ENCODE measurements at regions not wholly inside any gene's neighbourhood (a gene's known extent, or its start where the extent isn't known, plus 50 kb on each side); places are given as distances from the start of the nearest gene placed in this dataset.

DNA sequence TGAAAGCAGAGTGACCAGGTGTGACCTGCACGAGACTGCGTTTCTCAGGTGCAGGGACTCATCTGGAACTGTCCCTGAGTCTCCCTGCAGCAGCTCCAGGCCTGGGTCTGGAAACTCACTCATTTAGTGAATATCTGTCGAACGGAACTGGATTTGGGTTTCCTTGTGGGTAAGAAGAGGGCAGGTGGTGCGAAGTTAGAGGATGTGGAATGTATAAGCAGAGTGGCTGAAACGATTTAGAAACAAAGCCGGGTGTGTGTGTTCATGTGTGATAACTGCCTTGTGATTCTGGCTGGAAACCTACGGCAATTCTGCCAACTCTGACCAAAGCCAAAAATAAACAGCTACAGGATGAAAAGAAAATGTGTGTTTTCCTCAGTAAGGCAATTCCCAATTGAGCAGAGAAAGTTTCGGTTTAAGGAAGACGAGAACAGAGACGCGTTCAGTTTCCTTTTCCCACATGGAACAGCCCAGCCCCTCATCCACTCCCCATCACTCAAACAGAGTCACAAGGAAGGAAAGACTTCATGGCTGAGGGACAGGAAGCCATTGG, 130.3 kb downstream of the NSG2 start:
- H3K27ac ChIP-seq (ENCODE audit: low read depth, low read length) = no peak overlapping the region
- H3K27me3 ChIP-seq (ENCODE audit: insufficient read depth, low read length) = peaks cover 7% of the 10 kb centered on the region; the same call in 1 of the 2 replicates
- H3K4me1 ChIP-seq (ENCODE audit: control insufficient read depth in 1 of 2, insufficient read depth in 2 of 2, low read length in 2 of 2) = no peaks in the 10 kb centered on the region
- intact Hi-C loops (cut with micrococcal nuclease) = no loop called here
- ATAC-seq (no peak), DNase-seq (ENCODE audit: low read depth, low spot score) (no peak)
- CTCF ChIA-PET = no interaction called here
- RAD21 ChIA-PET (ENCODE audit: low non-redundant PET in 1 of 2, low total read pairs in 2 of 2, uncharacterized antibody in 2 of 2, unreplicated experiment in 2 of 2) = no interaction called here
- no peaks in the 10 kb centered on the region for H3K36me3 ChIP-seq (ENCODE audit: control insufficient read depth in 1 of 2, insufficient read depth in 2 of 2, low read length in 2 of 2)
- H4K20me1 ChIP-seq (ENCODE audit: insufficient read depth) = no peaks in the 10 kb centered on the region
- TF ChIP-seq EZH2phosphoT487 (IDR thresholded peaks at IDR 0.05; ENCODE audit: borderline replicate concordance) = no peak
- TF ChIP-seq FOSL1 (IDR thresholded peaks at IDR 0.05; ENCODE audit: low read depth) = no peak
- no peak for TF ChIP-seq SRF (IDR thresholded peaks at IDR 0.05; ENCODE audit: low read depth)
- TF ChIP-seq, protein P1, sequence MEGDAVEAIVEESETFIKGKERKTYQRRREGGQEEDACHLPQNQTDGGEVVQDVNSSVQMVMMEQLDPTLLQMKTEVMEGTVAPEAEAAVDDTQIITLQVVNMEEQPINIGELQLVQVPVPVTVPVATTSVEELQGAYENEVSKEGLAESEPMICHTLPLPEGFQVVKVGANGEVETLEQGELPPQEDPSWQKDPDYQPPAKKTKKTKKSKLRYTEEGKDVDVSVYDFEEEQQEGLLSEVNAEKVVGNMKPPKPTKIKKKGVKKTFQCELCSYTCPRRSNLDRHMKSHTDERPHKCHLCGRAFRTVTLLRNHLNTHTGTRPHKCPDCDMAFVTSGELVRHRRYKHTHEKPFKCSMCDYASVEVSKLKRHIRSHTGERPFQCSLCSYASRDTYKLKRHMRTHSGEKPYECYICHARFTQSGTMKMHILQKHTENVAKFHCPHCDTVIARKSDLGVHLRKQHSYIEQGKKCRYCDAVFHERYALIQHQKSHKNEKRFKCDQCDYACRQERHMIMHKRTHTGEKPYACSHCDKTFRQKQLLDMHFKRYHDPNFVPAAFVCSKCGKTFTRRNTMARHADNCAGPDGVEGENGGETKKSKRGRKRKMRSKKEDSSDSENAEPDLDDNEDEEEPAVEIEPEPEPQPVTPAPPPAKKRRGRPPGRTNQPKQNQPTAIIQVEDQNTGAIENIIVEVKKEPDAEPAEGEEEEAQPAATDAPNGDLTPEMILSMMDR (IDR thresholded peaks at IDR 0.05 in 2 of 3, conservative IDR thresholded peaks at IDR 0.05 in 1 of 3; ENCODE audit: borderline replicate concordance in 1 of 3, insufficient read depth in 1 of 3, low read depth in 2 of 3, low read length in 2 of 3) = no peak
- TF ChIP-seq, protein P2, sequence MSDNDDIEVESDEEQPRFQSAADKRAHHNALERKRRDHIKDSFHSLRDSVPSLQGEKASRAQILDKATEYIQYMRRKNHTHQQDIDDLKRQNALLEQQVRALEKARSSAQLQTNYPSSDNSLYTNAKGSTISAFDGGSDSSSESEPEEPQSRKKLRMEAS (IDR thresholded peaks at IDR 0.05) = no peak
- TF ChIP-seq CBX3 (IDR thresholded peaks at IDR 0.05; ENCODE audit: low read depth) = no peak
- TF ChIP-seq ELF1 (IDR thresholded peaks at IDR 0.05; ENCODE audit: borderline replicate concordance, low read depth) = no peak
- TF ChIP-seq SP1 (IDR thresholded peaks at IDR 0.05; ENCODE audit: low read depth) = no peak
- no peak for TF ChIP-seq CEBPB (IDR thresholded peaks at IDR 0.05; ENCODE audit: low read depth)
- TF ChIP-seq EGR1 (IDR thresholded peaks at IDR 0.05; ENCODE audit: low read depth) = no peak
- no peak for TF ChIP-seq ZFX (IDR thresholded peaks at IDR 0.05)
- TF ChIP-seq TCF7L2 (IDR thresholded peaks at IDR 0.05; ENCODE audit: borderline replicate concordance, extremely low read depth, insufficient read depth, insufficient read length) = no peak
- TF ChIP-seq, protein P3, sequence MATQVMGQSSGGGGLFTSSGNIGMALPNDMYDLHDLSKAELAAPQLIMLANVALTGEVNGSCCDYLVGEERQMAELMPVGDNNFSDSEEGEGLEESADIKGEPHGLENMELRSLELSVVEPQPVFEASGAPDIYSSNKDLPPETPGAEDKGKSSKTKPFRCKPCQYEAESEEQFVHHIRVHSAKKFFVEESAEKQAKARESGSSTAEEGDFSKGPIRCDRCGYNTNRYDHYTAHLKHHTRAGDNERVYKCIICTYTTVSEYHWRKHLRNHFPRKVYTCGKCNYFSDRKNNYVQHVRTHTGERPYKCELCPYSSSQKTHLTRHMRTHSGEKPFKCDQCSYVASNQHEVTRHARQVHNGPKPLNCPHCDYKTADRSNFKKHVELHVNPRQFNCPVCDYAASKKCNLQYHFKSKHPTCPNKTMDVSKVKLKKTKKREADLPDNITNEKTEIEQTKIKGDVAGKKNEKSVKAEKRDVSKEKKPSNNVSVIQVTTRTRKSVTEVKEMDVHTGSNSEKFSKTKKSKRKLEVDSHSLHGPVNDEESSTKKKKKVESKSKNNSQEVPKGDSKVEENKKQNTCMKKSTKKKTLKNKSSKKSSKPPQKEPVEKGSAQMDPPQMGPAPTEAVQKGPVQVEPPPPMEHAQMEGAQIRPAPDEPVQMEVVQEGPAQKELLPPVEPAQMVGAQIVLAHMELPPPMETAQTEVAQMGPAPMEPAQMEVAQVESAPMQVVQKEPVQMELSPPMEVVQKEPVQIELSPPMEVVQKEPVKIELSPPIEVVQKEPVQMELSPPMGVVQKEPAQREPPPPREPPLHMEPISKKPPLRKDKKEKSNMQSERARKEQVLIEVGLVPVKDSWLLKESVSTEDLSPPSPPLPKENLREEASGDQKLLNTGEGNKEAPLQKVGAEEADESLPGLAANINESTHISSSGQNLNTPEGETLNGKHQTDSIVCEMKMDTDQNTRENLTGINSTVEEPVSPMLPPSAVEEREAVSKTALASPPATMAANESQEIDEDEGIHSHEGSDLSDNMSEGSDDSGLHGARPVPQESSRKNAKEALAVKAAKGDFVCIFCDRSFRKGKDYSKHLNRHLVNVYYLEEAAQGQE (IDR thresholded peaks at IDR 0.05; ENCODE audit: low read depth) = no peak
- TF ChIP-seq EZH2 (IDR thresholded peaks at IDR 0.05) = no peak
- TF ChIP-seq JUND (IDR thresholded peaks at IDR 0.05) = no peak
- TF ChIP-seq, protein P4, sequence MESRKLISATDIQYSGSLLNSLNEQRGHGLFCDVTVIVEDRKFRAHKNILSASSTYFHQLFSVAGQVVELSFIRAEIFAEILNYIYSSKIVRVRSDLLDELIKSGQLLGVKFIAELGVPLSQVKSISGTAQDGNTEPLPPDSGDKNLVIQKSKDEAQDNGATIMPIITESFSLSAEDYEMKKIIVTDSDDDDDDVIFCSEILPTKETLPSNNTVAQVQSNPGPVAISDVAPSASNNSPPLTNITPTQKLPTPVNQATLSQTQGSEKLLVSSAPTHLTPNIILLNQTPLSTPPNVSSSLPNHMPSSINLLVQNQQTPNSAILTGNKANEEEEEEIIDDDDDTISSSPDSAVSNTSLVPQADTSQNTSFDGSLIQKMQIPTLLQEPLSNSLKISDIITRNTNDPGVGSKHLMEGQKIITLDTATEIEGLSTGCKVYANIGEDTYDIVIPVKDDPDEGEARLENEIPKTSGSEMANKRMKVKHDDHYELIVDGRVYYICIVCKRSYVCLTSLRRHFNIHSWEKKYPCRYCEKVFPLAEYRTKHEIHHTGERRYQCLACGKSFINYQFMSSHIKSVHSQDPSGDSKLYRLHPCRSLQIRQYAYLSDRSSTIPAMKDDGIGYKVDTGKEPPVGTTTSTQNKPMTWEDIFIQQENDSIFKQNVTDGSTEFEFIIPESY (IDR thresholded peaks at IDR 0.05; ENCODE audit: extremely low read depth, insufficient replicate concordance, low read length) = no peak
- TF ChIP-seq POLR2AphosphoS5 (IDR thresholded peaks at IDR 0.05; ENCODE audit: low read depth, low read length) = no peak
- TF ChIP-seq ZNF274 (IDR thresholded peaks at IDR 0.05; ENCODE audit: low read depth, low read length) = no peak
- no peak overlapping the region for H3K9ac ChIP-seq (ENCODE audit: low read length)
- H3K4me2 ChIP-seq (ENCODE audit: low read length) = no peak overlapping the region
- no peaks in the 10 kb centered on the region for H3K79me2 ChIP-seq (ENCODE audit: insufficient read depth, low read length)
- no peaks in the 10 kb centered on the region for H3K9me2 ChIP-seq (ENCODE audit: insufficient read depth)
- no peak overlapping the region for H3K4me3 ChIP-seq (replicated peaks in 1 of 2; ENCODE audit: low read depth in 1 of 2, low read length in 2 of 2)
- no TSS peak for BruUV-seq (replicated peaks)
- POLR2A ChIA-PET = no interaction called here
- no peak overlapping the region for H2AFZ ChIP-seq (ENCODE audit: low read depth, low read length, poor library complexity, severe bottlenecking)
- H3K9me3 ChIP-seq (ENCODE audit: control insufficient read depth in 1 of 2, insufficient read depth in 1 of 2, low read depth in 1 of 2, low read length in 2 of 2) = no peaks in the 10 kb centered on the region

Data from HCT116 (cell line).